Motor neuron (in vitro differentiated cells): ENCODE measurements at regions not wholly inside any gene's neighbourhood (a gene's known extent, or its start where the extent isn't known, plus 50 kb on each side); places are given as distances from the start of the nearest gene placed in this dataset.
A peak's percentile ranks its signal among the peaks of the same experiment; 100 is the strongest.
"Not testable (repeated sequence)": the region's sequence is repeated elsewhere in the genome, so short reads cannot be mapped to it uniquely, and the experiment has no call there.

ENCODE experiments used
- ATAC-seq, 8 experiments: fragments of 200-7000 bp; cut with Tn5 transposase; replicated peaks in 6 of 8; 2 replicates each; pipeline ENCODE4 v1.8.0; 2021; ENCODE audit warnings: mild to moderate bottlenecking in 8 of 8, moderate library complexity in 8 of 8
- H3K27ac ChIP-seq, 2 donors: fragments of 250-450 bp; sonication (Bioruptor Pico); 2 replicates each; pipeline ENCODE4 v1.9.0; 2021; ENCODE audit warnings: antibody characterized with exemption in 2 of 2, mild to moderate bottlenecking in 2 of 2, moderate library complexity in 1 of 2
- H3K4me1 ChIP-seq, 2 donors: fragments of 250-450 bp; sonication (Bioruptor Pico); replicated peaks in 1 of 2; 2 replicates each; pipeline ENCODE4 v1.6.1; 2021; ENCODE audit warnings: antibody characterized with exemption in 2 of 2, mild to moderate bottlenecking in 2 of 2, moderate library complexity in 1 of 2
- H3K4me3 ChIP-seq, 5 donors: fragments of 250-450 bp; sonication (Bioruptor Pico); 2 replicates each; pipeline ENCODE4 v1.9.0; 2021; ENCODE audit warnings: antibody characterized with exemption in 5 of 5, mild to moderate bottlenecking in 5 of 5, moderate library complexity in 4 of 5
- WGBS, 10 experiments: fragments of 450-650 bp; shearing (Covaris generic); methylation state at CpG; one replicate each; pipeline ENCODE4 v1.0.0; 2022; 5-methylcytosine and 5-hydroxymethylcytosine counted together
- in situ Hi-C, 9 experiments: fragments of 400-800 bp; cut with MboI; loops; one replicate each; pipeline ENCODE4 v1.15.0; 2021; ENCODE audit warnings: low sequenced_read_pairs in 9 of 9, low pct_unique_long_range_greater_than_20kb in 2 of 9; ENCODE audit not compliant: unreplicated experiment in 9 of 9

GRCh38 chr14:105737504-105738246 is 211.3 kb downstream of the TMEM121 start:
- WGBS, 10 experiments: no CpG with 5 or more reads among the region's 17 CpGs
- H3K4me3 ChIP-seq: no peak overlapping the region
- in situ Hi-C loops: no loop called here
- no peak overlapping the region for H3K27ac ChIP-seq
- no peaks in the 10 kb centered on the region for H3K4me1 ChIP-seq
- ATAC-seq: no peak

GRCh38 chr14:105738638-105739037 is 212.3 kb downstream of the TMEM121 start:
- H3K4me1 ChIP-seq: no peaks in the 10 kb centered on the region
- in situ Hi-C loops: no loop called here
- H3K4me3 ChIP-seq: no peak overlapping the region
- no CpG with 5 or more reads among the region's 8 CpGs for WGBS, 10 experiments
- no peak for ATAC-seq
- H3K27ac ChIP-seq: no peak overlapping the region

GRCh38 chr14:105739331-105740102 is 213.1 kb downstream of the TMEM121 start:
- in situ Hi-C loops: no loop called here
- ATAC-seq: no peak
- H3K4me1 ChIP-seq: no peaks in the 10 kb centered on the region
- H3K27ac ChIP-seq: no peak overlapping the region
- no peak overlapping the region for H3K4me3 ChIP-seq
- no CpG with 5 or more reads among the region's 14 CpGs for WGBS, 10 experiments

GRCh38 chr14:105740272-105740671 is 213.9 kb downstream of the TMEM121 start:
- H3K4me1 ChIP-seq, H3K27ac ChIP-seq, ATAC-seq, H3K4me3 ChIP-seq, in situ Hi-C loops: not testable (repeated sequence)
- no CpG with 5 or more reads among the region's 18 CpGs for WGBS, 10 experiments

- H3K4me1 ChIP-seq, H3K27ac ChIP-seq, ATAC-seq, H3K4me3 ChIP-seq, in situ Hi-C loops: not testable (repeated sequence)
- no CpG with 5 or more reads among the region's 14 CpGs for WGBS, 10 experiments
Observed at GRCh38 chr14:105740961-105741360, 214.6 kb downstream of the TMEM121 start.

- H3K4me3 ChIP-seq, H3K4me1 ChIP-seq, ATAC-seq, in situ Hi-C loops, H3K27ac ChIP-seq: not testable (repeated sequence)
- WGBS, 10 experiments: 73% methylated on average over 4 of the region's 29 CpGs; no CpG with 5 or more reads in 9 of the 10 experiments
Observed at GRCh38 chr14:105741707-105742530, 215.5 kb downstream of the TMEM121 start.

DNA sequence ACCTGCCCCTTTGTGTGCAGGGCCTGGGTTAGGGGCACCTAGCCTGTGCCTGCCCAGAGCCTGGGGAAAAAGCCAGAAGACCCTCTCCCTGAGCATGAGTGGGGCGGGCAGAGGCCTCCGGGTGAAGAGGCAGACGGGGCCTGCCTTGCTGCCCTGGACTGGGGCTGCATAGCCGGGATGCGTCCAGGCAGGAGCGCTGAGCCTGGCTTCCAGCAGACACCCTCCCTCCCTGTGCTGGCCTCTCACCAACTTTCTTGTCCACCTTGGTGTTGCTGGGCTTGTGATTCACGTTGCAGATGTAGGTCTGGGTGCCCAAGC is 216.1 kb downstream of the TMEM121 start:
- in situ Hi-C loops: no loop called here
- no peak for ATAC-seq
- no peak overlapping the region for H3K27ac ChIP-seq
- H3K4me1 ChIP-seq: no peaks in the 10 kb centered on the region
- no peak overlapping the region for H3K4me3 ChIP-seq
- WGBS, 10 experiments: 63% methylated on average over 5 of the region's 7 CpGs; no CpG with 5 or more reads in 9 of the 10 experiments

GRCh38 chr14:105742904-105743701 is 216.7 kb downstream of the TMEM121 start:
- H3K27ac ChIP-seq, H3K4me3 ChIP-seq, in situ Hi-C loops, ATAC-seq, H3K4me1 ChIP-seq: not testable (repeated sequence)
- no CpG with 5 or more reads among the region's 33 CpGs for WGBS, 10 experiments

DNA sequence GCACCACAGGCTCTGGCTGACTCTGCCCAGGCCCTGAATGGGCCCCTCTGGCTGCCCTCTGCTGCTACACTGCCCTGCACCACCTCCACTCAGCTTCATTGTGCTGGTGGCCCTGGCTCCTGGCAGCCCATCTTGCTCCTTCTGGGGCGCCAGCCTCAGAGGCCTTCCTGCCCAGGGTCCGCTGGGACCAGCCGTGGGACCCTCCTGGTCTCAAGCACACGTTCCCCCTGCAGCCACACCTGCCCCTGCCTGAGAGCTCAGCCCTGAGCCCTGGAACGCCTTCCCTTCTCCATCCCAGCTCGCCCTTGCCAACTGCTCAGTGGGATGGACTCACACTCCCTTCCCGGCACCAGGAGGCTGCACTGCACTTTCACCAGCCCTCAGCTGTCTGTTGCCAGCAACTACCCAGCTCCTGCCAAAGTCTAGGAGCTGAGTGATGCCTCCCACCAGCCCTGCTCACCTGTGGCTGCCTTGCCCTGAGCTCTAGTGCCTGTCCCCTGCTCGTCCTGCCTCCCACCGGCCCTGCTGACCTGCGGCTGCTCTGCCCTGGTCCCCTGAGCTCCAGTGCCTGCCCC is 217.9 kb downstream of the TMEM121 start:
- H3K27ac ChIP-seq, H3K4me3 ChIP-seq, H3K4me1 ChIP-seq, ATAC-seq, in situ Hi-C loops: not testable (repeated sequence)
- no CpG with 5 or more reads among the region's 10 CpGs for WGBS, 10 experiments

DNA sequence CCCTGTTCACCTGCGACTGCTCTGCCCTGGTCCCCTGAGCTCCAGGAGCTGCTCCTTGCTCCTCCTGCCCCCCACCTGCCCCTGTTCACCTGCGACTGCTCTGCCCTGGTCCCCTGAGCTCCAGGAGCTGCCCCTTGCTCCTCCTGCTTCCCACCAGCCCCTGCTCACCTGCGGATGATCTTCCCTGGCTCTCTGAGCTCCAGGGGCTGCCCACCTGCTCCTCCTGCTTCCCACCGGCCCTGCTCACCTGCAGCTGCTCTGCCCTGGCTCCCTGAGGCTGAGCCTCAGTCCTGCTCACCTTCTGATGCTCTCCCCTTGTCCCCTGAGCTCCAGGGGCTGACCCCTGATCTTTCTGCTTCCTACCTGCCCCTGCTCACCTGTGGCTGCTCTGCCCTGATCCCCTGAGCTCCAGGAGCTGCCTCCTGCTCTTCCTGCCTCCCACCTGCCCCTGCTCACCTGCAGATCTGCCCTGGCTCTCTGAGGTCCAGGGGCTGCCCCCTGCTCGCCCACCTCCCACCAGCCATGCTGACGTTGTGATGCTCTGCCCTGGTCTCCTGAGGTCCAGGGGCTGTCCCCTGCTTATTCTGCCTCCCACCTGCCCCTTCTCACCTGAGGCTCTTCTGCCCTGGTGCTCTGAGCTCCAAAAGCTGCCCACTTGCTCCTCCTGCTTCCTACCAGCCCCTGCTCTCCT is 219.2 kb downstream of the TMEM121 start:
- Histone ChIP-seq H3K27ac (no peak overlapping the region), H3K4me1 (no peaks in the 10 kb centered on the region), H3K4me3 (no peak overlapping the region)
- ATAC-seq: no peak
- in situ Hi-C loops: no loop called here
- 0 to 6% methylated on average over 1 to 2 of the region's 6 CpGs; no CpG with 5 or more reads in 8 of the 10 experiments for WGBS, 10 experiments

GRCh38 chr14:105746124-105746514 is 219.7 kb downstream of the TMEM121 start:
- H3K27ac ChIP-seq: no peak overlapping the region
- no peak overlapping the region for H3K4me3 ChIP-seq
- no CpG with 5 or more reads among the region's 5 CpGs for WGBS, 10 experiments
- in situ Hi-C loops: no loop called here
- ATAC-seq: no peak
- no peaks in the 10 kb centered on the region for H3K4me1 ChIP-seq

DNA sequence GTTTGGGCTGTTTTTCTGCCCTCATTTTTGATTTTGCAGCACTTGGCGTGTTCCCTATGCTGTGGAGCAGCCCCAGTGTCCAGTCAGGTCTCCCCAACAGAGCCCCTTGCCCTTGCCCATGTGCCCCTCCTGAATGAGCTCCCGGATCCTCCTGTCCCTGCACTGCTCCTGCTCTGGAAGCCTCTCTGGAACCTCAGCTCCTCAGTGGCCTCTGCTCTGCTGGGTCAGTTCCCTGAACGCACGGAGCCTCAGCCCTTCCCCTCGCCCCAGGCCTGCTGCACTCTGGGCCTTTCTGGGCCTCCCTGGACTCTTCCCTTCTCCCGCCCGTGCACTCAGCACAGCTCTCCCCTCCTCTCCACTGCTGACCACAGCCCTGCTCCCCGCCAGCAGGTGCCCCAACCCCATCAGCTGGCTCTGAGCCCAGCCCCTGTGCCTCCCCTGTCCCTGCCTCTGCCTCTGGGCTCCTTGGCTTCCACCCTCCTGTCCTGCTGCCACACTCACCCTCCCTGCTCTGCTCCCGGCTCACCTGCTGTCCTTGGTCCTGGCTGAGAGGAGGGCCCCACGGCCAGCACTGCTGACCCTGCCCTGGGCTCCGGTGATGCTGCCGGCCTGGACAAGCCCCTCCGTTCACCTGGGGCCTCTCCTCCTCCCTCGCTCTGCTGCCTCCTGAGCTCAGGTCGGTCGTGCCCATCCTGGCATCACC is 220.6 kb downstream of the TMEM121 start:
- H3K27ac ChIP-seq, H3K4me1 ChIP-seq, H3K4me3 ChIP-seq, in situ Hi-C loops: not testable (repeated sequence)
- ATAC-seq: peak in 2 of 8 experiments; percentile 19 to 32
- 0 to 48% (median 14%) methylated on average over 1 to 4 of the region's 16 CpGs; no CpG with 5 or more reads in 7 of the 10 experiments for WGBS, 10 experiments
